Smooth muscle cell of the brain vasculature (primary cell): ENCODE measurements at regions not wholly inside any gene's neighbourhood (a gene's known extent, or its start where the extent isn't known, plus 50 kb on each side); places are given as distances from the start of the nearest gene placed in this dataset.

Experiments used
- DNase-seq: peaks from one replicate; pipeline ENCODE4 v3.0.0-alpha.2; 2012; ENCODE audit warnings: low read depth, low spot score

- no peak for DNase-seq
Observed at GRCh38 chr11:106457727-106458126, 380.3 kb downstream of the AASDHPPT start.

DNA sequence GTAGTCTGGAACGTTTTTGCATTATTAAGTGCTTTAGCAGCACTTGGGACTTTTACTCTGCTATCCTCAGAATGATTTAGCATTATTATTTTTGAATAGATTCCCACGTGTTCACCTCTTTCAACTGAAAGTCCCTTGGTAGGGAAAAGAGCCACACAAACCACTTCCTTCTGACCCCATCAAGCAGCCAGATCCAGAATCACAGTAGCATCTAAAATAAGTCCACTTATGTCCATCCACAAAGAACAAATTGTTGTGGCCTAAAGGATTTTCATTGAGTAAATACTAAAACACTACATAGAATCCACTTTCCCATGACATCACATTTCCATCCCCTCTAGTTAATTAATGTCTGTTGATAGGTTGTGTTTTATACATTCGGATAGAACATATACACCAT is 381.7 kb downstream of the AASDHPPT start:
- DNase-seq: no peak

DNA sequence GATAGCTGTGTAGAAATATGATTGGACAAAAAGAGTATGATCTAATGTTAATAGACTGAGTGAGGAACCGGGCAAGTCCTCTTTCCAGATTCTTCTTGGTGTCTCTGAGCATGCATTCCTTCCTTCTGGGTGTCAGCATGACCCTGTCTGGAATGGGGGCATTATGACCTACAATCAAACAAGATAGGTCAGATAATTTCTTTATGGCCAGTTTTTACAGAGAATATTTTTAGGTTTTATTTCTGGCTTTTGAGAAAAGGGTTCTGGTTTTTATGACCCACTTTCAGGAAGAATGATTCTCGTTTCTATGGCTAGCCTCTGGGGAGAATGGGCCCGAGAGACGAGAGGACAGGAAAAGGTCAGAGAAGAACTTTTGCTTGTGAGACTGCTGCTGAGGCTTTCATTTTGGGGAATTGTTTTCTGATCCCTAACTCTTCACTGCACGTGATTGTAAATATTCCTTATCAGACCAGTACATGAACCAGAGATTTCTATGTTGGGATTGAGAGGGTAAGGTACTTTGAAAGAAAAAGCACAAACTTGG is 383.8 kb downstream of the AASDHPPT start:
- no peak for DNase-seq

GRCh38 chr11:106461839-106462545 is 384.5 kb downstream of the AASDHPPT start:
- no peak for DNase-seq

- DNase-seq: no peak
Observed at GRCh38 chr11:106463154-106463553, 385.7 kb downstream of the AASDHPPT start.

- DNase-seq: no peak
Observed at GRCh38 chr11:106463796-106464201, 386.3 kb downstream of the AASDHPPT start.

GRCh38 chr11:106464728-106465127 is 387.3 kb downstream of the AASDHPPT start:
- no peak for DNase-seq

DNA sequence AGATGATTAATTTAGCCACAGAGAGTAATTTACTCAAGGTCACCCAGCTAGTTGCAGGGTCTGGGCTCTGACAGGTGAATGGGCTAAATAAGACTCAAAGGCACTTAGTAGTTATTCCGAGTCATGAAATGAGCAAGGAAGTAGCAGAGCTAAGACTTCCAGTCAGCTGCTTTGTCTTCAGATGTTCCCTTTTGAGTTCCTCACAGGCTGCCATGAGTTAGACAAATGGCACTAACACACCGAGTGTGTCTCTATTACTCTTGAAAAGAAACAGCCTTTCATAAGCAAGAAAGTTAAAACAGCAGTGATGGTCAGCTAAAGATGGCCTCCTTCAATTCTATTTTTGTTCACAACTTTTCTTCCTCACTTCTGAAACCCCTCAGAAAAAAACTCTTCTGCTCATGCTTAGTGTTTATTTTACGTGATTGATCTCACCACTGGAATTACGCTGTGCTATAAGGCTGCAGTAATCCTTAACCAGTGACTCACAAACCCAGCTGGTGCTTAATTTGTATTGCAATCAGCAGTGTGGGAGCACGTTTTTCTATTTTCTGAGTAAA is 389.1 kb downstream of the AASDHPPT start:
- DNase-seq: peak; percentile 39

- DNase-seq: no peak
Observed at GRCh38 chr11:106467501-106467900, 390.0 kb downstream of the AASDHPPT start.

DNA sequence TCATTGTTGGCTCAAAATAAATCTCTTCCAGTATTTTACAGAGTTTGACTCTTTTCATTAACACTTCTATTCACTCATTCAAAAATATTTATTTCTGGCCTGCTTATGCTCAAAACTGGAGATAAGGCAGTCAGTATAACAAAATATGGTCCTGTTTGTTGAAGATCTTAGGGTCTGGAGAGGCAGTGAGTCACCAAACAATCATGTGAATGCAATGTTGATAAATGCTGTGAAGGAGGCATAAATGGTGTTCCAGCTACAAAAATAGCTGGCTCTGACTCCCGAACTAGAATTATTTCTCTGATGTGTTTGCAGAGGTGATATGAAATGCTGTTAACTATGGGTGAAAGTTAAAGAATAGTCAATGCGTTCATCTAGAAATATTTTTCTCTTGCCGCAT is 390.6 kb downstream of the AASDHPPT start:
- DNase-seq: no peak

DNA sequence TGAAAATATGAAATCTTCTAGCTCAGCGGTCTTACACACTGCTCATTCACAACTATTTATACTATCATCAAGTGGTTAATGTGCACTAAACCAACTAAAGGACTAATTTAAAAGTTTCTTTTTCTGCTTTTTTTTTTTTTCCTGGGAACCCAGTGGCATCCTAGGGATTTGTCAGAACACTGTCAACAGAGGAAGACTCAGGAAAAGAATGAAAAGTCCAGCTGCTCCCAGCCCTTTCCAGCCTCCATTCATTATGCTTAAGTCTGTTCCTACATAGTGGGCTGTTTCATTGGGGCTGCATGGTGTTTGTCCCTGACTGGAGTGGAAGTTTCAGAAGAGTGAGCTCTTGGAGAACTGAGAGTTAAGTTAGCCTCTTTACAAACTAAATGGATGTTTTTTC is 391.1 kb downstream of the AASDHPPT start:
- DNase-seq: no peak

GRCh38 chr11:106470230-106470629 is 392.8 kb downstream of the AASDHPPT start:
- no peak for DNase-seq

DNA sequence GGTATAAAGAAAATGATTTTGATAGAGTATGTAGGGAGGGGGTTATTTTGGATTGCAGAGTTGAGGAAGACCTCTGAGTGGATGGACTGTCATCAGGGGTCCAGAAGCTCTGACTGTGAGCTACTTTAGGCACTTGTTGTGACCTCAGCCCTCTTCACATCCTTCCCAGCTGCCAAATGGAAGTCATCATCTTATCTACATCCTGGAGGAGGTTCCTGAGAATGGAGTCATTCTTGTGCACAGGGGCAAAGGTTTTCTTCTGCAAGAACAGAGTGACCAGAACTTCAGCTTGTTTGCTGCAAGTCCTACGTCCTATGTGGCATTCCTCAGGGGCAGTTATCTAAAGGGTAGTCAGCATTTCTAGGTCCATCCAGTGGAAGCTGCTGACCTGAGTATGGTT is 393.8 kb downstream of the AASDHPPT start:
- DNase-seq: no peak

- no peak for DNase-seq
Observed at GRCh38 chr11:106473089-106473722, 395.7 kb downstream of the AASDHPPT start.

DNA sequence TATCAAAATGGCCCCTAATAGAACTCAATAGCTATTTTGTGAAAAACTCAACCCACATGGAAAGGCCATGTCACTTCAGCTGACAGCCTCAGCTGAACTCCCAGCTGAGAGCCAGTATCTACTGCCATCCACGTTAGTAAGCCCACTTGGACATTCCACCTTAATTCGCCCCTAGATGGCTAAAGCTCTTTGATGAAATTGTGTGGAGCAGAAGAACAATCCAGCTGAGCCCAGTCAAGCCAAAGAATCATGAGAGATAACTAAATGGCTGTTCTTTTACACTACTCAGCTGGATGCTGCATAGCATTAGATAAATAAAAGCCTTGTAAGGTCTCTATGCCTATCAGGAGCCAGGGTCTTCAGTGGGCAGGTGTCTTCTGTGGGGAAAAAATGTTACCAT is 396.8 kb downstream of the AASDHPPT start:
- no peak for DNase-seq

DNA sequence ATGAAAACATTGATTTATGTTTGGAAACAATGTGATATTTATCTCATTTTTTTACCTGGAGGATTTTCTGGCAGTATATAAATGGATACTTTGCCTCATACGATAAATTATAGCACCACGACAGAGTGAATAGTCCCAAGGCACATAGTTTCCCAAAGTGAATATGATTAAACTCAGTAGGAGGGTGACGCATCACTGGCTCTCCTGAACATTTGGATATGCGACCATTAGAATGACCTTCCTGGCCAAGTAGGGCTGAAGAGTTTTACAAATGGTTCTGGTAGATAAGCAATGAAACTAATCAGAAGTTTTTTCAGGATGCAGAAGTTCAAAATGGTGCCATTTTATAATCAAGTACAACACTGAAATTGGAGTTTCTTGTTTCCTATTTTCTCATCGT is 397.7 kb downstream of the AASDHPPT start:
- no peak for DNase-seq

DNA sequence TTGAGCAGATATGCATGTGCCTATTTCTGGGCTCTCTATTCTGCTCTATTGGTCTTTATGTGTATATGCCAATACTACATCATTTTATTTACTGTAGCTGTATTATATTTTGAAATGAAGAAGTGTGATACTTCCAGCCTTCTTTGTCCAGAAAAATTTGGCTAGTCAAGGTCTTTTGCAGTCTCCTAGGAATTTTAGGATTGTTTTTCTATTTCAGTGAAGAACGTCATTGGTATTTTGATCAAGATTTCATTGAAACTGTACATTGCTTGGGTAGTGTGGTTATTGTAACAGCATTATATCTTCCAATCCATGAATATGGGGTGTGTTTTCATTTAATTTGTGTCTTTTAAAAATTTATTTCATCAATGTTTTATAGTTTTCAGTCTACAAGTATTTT is 400.3 kb downstream of the AASDHPPT start:
- no peak for DNase-seq

- DNase-seq: no peak
Observed at GRCh38 chr11:106479646-106480045, 402.2 kb downstream of the AASDHPPT start.

DNA sequence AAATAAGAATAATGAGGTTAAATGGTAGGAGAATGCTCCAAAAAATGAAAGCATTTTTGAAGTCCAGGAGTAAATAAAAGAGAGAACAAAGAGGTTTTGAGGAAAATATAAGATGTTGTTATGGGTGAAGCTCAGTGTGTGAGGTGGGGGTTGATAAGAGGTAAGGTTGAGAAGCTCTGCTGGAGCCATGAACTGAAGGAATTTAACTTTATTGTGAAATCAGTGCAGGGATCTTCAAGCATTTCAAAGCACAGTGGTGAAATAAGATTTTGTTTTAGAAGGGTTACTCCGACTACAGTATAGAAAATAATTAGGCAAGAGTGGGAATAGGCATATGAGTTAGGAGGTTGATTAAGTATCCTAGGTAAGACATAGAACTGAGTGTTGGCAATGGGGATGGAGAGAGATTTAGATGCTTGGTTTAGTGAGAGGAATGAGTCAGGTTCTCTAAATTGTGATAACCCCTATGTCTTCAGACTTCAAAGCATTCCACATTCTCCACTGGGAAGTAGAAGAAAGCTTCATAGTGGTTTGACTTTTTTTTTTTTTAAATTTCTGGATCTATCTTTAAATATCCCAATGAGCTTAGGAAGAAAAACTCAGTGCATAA is 403.2 kb downstream of the AASDHPPT start:
- DNase-seq: no peak

- DNase-seq: peak; percentile 33
Observed at GRCh38 chr11:106482917-106483785, 405.7 kb downstream of the AASDHPPT start.

DNA sequence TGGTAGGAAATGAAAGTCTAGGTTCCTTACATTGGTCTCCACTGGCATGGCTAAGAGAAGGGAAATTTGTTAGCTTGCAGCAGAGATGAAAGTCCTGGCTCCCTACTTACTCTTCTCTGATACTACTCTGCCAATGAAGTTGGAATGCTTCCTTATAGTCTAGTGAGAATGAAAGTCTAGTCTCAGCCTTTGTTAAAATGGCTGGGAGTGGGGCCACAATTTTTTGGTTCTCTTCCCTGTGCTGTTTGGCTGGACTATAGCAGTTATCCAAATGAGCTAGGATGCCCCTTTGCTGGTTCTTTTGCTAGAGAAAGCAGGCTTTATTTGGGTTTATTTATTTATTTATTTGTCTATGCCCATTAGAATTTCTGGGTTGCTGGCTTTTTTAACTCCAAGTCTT is 414.3 kb downstream of the AASDHPPT start:
- no peak for DNase-seq

- no peak for DNase-seq
Observed at GRCh38 chr11:106493751-106494150, 416.3 kb downstream of the AASDHPPT start.
